KMS-11 (cell line): ENCODE measurements at regions not wholly inside any gene's neighbourhood (a gene's known extent, or its start where the extent isn't known, plus 50 kb on each side); places are given as distances from the start of the nearest gene placed in this dataset.
"Not testable (repeated sequence)": the region's sequence is repeated elsewhere in the genome, so short reads cannot be mapped to it uniquely, and the experiment has no call there.

ENCODE experiments used
- H2AFZ ChIP-seq: fragments of 200-600 bp; sonication (generic); 2 replicates; pipeline ENCODE4 v1.6.1; 2016; ENCODE audit warnings: antibody characterized with exemption, mixed run types, low read depth
- H3K27ac ChIP-seq: fragments of 200-600 bp; sonication (generic); 2 replicates; pipeline ENCODE4 v1.6.1; 2016; ENCODE audit warnings: mild to moderate bottlenecking, mixed run types
- H3K27me3 ChIP-seq: fragments of 200-600 bp; sonication (generic); 2 replicates; pipeline ENCODE4 v1.6.1; 2017; ENCODE audit warnings: mild to moderate bottlenecking, low read depth, mixed run types, moderate library complexity; ENCODE audit not compliant: insufficient read depth
- H3K36me3 ChIP-seq: fragments of 200-600 bp; sonication (generic); 2 replicates; pipeline ENCODE4 v1.6.1; 2017; ENCODE audit warnings: mild to moderate bottlenecking, mixed run types; ENCODE audit not compliant: insufficient read depth
- H3K4me1 ChIP-seq: fragments of 200-600 bp; sonication (generic); 2 replicates; pipeline ENCODE4 v1.6.1; 2016; ENCODE audit warnings: mild to moderate bottlenecking, low read depth, mixed run types; ENCODE audit not compliant: poor library complexity, severe bottlenecking
- H3K4me2 ChIP-seq: fragments of 200-600 bp; sonication (generic); 2 replicates; pipeline ENCODE4 v1.7.0; 2016; ENCODE audit warnings: mild to moderate bottlenecking, mixed run types
- H3K4me3 ChIP-seq: fragments of 200-600 bp; sonication (generic); IDR thresholded peaks from 2 replicates; pipeline ENCODE4 v1.6.1; 2017; ENCODE audit warnings: low read depth, low read length, mixed read lengths; ENCODE audit not compliant: insufficient read depth
- H3K79me2 ChIP-seq: fragments of 200-600 bp; sonication (generic); 2 replicates; pipeline ENCODE4 v1.6.1; 2016; ENCODE audit warnings: low read depth, mixed run types; ENCODE audit not compliant: insufficient read depth
- H3K9ac ChIP-seq: fragments of 200-600 bp; sonication (generic); 2 replicates; pipeline ENCODE4 v1.6.1; 2016; ENCODE audit warnings: mild to moderate bottlenecking, mixed run types
- H4K20me1 ChIP-seq: fragments of 200-600 bp; sonication (generic); 2 replicates; pipeline ENCODE4 v1.6.1; 2016; ENCODE audit warnings: mild to moderate bottlenecking, mixed run types; ENCODE audit not compliant: insufficient read depth
- TF ChIP-seq, protein P1 (sequence below): fragments of 200-600 bp; sonication (generic); conservative IDR thresholded peaks from 2 replicates; pipeline ENCODE4 v1.6.1; 2017; ENCODE audit warnings: low read depth, mild to moderate bottlenecking, antibody characterized with exemption, low read length, moderate library complexity, mixed read lengths

DNA sequence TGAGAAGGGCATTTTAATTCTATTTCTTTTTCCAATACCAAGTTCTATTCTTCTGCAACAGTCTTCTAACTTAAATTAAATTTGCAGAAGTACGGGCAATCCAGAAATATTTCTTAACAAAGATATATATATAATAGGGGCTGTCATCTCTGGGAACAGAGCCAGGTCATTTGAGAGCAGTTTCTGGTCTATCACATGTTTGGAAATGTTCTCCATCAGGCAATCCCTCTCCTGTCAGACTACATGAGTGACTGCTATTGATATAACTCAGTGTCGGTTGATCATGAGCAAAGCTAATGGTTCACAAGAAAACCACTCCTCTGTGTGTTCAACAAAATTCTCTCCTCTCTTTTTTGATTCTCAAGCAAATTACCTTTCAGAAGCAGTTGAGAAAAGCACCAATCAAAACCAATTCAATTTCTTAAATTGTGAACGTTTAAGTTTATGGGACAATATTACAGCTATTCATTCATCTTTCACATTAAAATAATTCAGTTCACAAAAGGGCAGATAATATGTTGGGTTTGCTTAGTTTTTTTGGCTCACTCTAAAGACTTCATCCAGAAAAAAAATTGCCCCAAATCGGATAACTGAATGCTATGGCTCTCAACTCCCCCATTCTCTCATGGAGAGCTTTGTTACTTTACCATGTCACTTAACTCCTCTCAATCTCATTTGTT is 152.9 kb upstream of the TGFBR2 start:
- H3K27me3 ChIP-seq = no peaks in the 10 kb centered on the region
- no peak overlapping the region for H3K4me3 ChIP-seq
- H3K9ac ChIP-seq = no peak overlapping the region
- no peak overlapping the region for H3K4me2 ChIP-seq
- H3K36me3 ChIP-seq = no peaks in the 10 kb centered on the region
- no peaks in the 10 kb centered on the region for H3K79me2 ChIP-seq
- H3K4me1 ChIP-seq = no peaks in the 10 kb centered on the region
- no peak overlapping the region for H2AFZ ChIP-seq
- no peaks in the 10 kb centered on the region for H4K20me1 ChIP-seq
- H3K27ac ChIP-seq = no peak overlapping the region
- TF ChIP-seq, protein P1, sequence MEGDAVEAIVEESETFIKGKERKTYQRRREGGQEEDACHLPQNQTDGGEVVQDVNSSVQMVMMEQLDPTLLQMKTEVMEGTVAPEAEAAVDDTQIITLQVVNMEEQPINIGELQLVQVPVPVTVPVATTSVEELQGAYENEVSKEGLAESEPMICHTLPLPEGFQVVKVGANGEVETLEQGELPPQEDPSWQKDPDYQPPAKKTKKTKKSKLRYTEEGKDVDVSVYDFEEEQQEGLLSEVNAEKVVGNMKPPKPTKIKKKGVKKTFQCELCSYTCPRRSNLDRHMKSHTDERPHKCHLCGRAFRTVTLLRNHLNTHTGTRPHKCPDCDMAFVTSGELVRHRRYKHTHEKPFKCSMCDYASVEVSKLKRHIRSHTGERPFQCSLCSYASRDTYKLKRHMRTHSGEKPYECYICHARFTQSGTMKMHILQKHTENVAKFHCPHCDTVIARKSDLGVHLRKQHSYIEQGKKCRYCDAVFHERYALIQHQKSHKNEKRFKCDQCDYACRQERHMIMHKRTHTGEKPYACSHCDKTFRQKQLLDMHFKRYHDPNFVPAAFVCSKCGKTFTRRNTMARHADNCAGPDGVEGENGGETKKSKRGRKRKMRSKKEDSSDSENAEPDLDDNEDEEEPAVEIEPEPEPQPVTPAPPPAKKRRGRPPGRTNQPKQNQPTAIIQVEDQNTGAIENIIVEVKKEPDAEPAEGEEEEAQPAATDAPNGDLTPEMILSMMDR = no peak

DNA sequence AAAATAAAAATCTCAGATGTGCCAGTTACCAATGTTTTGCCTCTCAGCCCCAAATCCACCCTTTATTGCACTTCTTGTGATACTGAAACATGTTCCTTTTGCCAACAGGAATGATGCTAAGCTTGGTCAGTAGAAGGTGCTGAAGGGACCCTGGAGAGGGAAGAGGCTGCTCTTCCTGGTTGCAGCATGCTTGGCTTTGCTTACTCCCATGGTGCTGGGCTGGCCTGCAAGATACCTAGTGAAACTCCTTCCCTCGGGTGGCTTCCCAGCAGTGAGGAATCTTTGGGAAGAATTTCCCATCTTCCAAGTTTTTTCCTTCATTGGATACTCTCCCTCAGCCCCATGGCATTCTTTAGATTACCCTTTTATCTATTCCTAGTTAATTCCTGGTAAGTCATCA is 151.8 kb upstream of the TGFBR2 start:
- H3K36me3 ChIP-seq = no peaks in the 10 kb centered on the region
- H3K4me1 ChIP-seq = no peaks in the 10 kb centered on the region
- TF ChIP-seq, protein P1 = no peak
- no peak overlapping the region for H3K9ac ChIP-seq
- H3K27me3 ChIP-seq = no peaks in the 10 kb centered on the region
- H4K20me1 ChIP-seq = no peaks in the 10 kb centered on the region
- no peak overlapping the region for H3K27ac ChIP-seq
- no peak overlapping the region for H2AFZ ChIP-seq
- H3K79me2 ChIP-seq = no peaks in the 10 kb centered on the region
- no peak overlapping the region for H3K4me3 ChIP-seq
- H3K4me2 ChIP-seq = no peak overlapping the region

DNA sequence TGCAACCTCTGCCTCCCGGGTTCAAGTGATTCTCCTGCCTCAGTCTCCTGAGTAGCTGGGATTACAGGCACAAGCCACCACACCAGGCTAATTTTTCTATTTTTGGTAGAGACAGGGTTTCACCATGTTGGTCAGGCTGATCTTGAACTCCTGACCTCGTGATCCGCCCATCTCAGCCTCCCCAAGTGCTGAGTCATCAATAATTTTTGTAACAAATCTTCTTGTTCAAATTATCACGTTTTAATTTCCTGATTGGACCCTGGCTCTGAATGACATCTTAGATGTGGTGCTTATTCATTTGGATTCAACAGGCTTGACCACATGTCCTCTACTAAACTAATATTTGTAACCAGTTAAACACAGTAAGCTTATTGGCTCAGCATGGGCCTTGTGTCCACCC is 151.3 kb upstream of the TGFBR2 start:
- H2AFZ ChIP-seq = not testable (repeated sequence)

DNA sequence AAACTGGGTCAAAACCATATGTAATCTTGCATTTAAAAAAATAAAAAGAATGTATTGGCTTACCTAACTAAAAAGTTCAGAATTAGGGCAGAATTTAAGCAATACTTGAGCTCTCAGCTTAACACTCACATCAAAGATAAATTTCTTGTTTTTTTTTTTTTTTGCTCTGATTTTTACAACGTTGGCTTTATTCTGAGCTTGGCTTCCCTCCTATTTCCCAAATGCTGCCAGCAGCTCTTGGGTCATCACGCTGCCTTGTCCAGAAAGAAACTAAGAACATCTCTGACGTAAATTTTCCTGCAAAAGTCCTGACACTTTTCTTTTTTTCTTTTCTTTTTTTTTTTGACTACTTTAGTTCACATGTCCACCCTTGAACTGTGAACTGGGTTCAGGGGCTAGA is 150.6 kb upstream of the TGFBR2 start:
- Histone ChIP-seq H3K36me3 (no peaks in the 10 kb centered on the region), H3K4me1 (no peaks in the 10 kb centered on the region), H2AFZ (no peak overlapping the region), H3K4me3 (no peak overlapping the region), H3K79me2 (no peaks in the 10 kb centered on the region), H3K4me2 (no peak overlapping the region), H4K20me1 (no peaks in the 10 kb centered on the region), H3K27me3 (no peaks in the 10 kb centered on the region), H3K9ac (no peak overlapping the region), H3K27ac (no peak overlapping the region)
- TF ChIP-seq, protein P1 = no peak

More for the DNA sequence above, 151.3 kb upstream of the TGFBR2 start:
- H3K9ac ChIP-seq, H3K79me2 ChIP-seq, H3K27ac ChIP-seq, H3K36me3 ChIP-seq, H4K20me1 ChIP-seq, H3K4me1 ChIP-seq, H3K4me3 ChIP-seq, H3K27me3 ChIP-seq, H3K4me2 ChIP-seq: not testable (repeated sequence)

DNA sequence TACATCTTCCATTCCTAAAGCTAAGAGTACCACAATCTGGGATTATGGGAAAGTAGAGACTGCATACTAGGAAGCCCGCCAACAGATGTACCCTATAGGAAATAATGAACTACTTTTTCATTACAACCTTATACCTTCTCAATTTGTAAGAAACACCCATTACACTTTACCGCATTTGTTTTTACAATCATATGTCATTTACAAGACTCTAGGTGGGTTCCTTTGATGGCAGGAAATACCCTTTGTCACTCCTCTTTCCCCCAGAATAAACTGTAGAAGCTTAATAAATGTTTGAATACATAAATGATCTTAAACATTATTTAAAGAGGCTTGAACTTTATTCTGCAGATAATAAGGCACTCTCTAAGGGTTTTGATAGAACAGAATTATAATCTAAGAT is 150.1 kb upstream of the TGFBR2 start:
- no peaks in the 10 kb centered on the region for H3K4me1 ChIP-seq
- H3K79me2 ChIP-seq = no peaks in the 10 kb centered on the region
- no peak overlapping the region for H2AFZ ChIP-seq
- no peak overlapping the region for H3K9ac ChIP-seq
- no peaks in the 10 kb centered on the region for H3K27me3 ChIP-seq
- TF ChIP-seq, protein P1 = no peak
- H3K4me2 ChIP-seq = no peak overlapping the region
- no peak overlapping the region for H3K4me3 ChIP-seq
- no peaks in the 10 kb centered on the region for H4K20me1 ChIP-seq
- no peaks in the 10 kb centered on the region for H3K36me3 ChIP-seq
- H3K27ac ChIP-seq = no peak overlapping the region
